H1 (cell line): ENCODE measurements at regions not wholly inside any gene's neighbourhood (a gene's known extent, or its start where the extent isn't known, plus 50 kb on each side); places are given as distances from the start of the nearest gene placed in this dataset.

Experiments used
- CTCF ChIA-PET: fragments of 300-600 bp; sonication (Branson Sonifier 250); formaldehyde crosslinking; loops from one replicate; lab custom pipeline; 2021; ENCODE audit not compliant: partially characterized antibody; lab: Charles Lee
- POLR2A ChIA-PET: fragments of 300-600 bp; sonication (Branson Sonifier 250); formaldehyde crosslinking; loops from one replicate; lab custom pipeline; 2021; ENCODE audit warnings: inconsistent platforms; ENCODE audit not compliant: partially characterized antibody; lab: Charles Lee
- DNase-seq, 2 experiments: peaks; one replicate each; pipeline versions ENCODE4 v3.0.0 to v3.0.0-alpha.2; 2010 to 2022; ENCODE audit warnings: low spot score in 2 of 2, low read depth in 1 of 2, mixed read lengths in 1 of 2
- FAIRE-seq: peaks from 2 replicates; lab custom pipeline; 2011; peaks lifted over from hg19 to GRCh38; lab: Jason Lieb, UNC
- H2AFZ ChIP-seq: 2 replicates; pipeline ENCODE4 v1.8.1; 2012; ENCODE audit warnings: low read length, inconsistent platforms
- H2AK5ac ChIP-seq: 2 replicates; pipeline ENCODE4 v1.6.1; 2013; ENCODE audit warnings: low read depth, low read length
- H2BK120ac ChIP-seq: replicated peaks from 2 replicates; pipeline ENCODE3; 2013; ENCODE audit warnings: low read depth, low read length, inconsistent platforms
- H2BK12ac ChIP-seq: 2 replicates; pipeline ENCODE4 v1.6.1; 2013; ENCODE audit warnings: low read depth, low read length
- H2BK15ac ChIP-seq: 2 replicates; pipeline ENCODE4 v1.6.1; 2013; ENCODE audit warnings: low read length
- H2BK20ac ChIP-seq: 2 replicates; pipeline ENCODE4 v1.6.1; 2013; ENCODE audit warnings: low read length
- H2BK5ac ChIP-seq: 2 replicates; pipeline ENCODE4 v1.6.1; 2013; ENCODE audit warnings: low read depth, low read length
- H3K14ac ChIP-seq: 2 replicates; pipeline ENCODE4 v1.6.1; 2013; ENCODE audit warnings: inconsistent platforms; ENCODE audit not compliant: insufficient read length
- H3K18ac ChIP-seq: 2 replicates; pipeline ENCODE4 v1.6.1; 2013; ENCODE audit warnings: low read length; ENCODE audit errors: extremely low read depth
- H3K23ac ChIP-seq: 2 replicates; pipeline ENCODE4 v1.6.1; 2013; ENCODE audit warnings: inconsistent platforms; ENCODE audit not compliant: insufficient read length
- H3K23me2 ChIP-seq: 2 replicates; pipeline ENCODE4 v1.6.1; 2013; ENCODE audit warnings: low read depth, low read length
- H3K27ac ChIP-seq: 2 replicates; pipeline ENCODE4 v1.6.1; 2011; ENCODE audit warnings: low read depth, low read length, inconsistent platforms
- H3K27me3 ChIP-seq, 4 experiments: replicated peaks in 1 of 4; 1 replicate in 1 of 4; 2 replicates in 3 of 4; pipeline versions ENCODE4 v1.6.1 to v1.8.1; 2011 to 2013; ENCODE audit warnings: low read length in 3 of 4, mild to moderate bottlenecking in 3 of 4, inconsistent platforms in 2 of 4, mixed read lengths in 2 of 4, moderate library complexity in 1 of 4; ENCODE audit not compliant: control insufficient read depth in 3 of 4, insufficient read depth in 3 of 4; ENCODE audit errors: extremely low read depth in 1 of 4
- H3K36me3 ChIP-seq, 4 experiments: 2 replicates each; pipeline versions ENCODE4 v1.6.1 to v1.8.1; 2011 to 2013; ENCODE audit warnings: mild to moderate bottlenecking in 4 of 4, low read length in 3 of 4, moderate library complexity in 2 of 4, control low read depth in 1 of 4, inconsistent platforms in 1 of 4; ENCODE audit not compliant: insufficient read depth in 4 of 4, control insufficient read depth in 2 of 4
- H3K4ac ChIP-seq: replicated peaks from 2 replicates; pipeline ENCODE3; 2013; ENCODE audit warnings: low read length, low read depth, mixed read lengths, inconsistent platforms; ENCODE audit not compliant: insufficient read length
- H3K4me1 ChIP-seq, 4 experiments: replicated peaks in 1 of 4; 1 replicate in 1 of 4; 2 replicates in 3 of 4; pipeline versions ENCODE4 v1.6.1 to v1.8.1; 2011 to 2013; ENCODE audit warnings: low read length in 3 of 4, inconsistent platforms in 2 of 4, mixed read lengths in 1 of 4; ENCODE audit not compliant: insufficient read depth in 4 of 4, control insufficient read depth in 3 of 4
- H3K4me2 ChIP-seq, 2 experiments: 2 replicates each; pipeline versions ENCODE4 v1.6.1 to v1.8.1; 2011 to 2013; ENCODE audit warnings: low read depth in 2 of 2, low read length in 2 of 2, control low read depth in 1 of 2, inconsistent platforms in 1 of 2, mild to moderate bottlenecking in 1 of 2; ENCODE audit not compliant: insufficient read depth in 1 of 2
- H3K4me3 ChIP-seq, 4 experiments: fragments of 200-600, 300-600 bp in 1 of 4; sonication (generic), shearing (Covaris generic), sonication (Bioruptor Twin) in 1 of 4; 2 replicates each; pipeline versions ENCODE4 v1.5.1 to v1.8.1; 2011 to 2016; ENCODE audit warnings: low read length in 4 of 4, low read depth in 3 of 4, control low read depth in 2 of 4, inconsistent platforms in 2 of 4, mild to moderate bottlenecking in 2 of 4, mixed read lengths in 1 of 4, moderate library complexity in 1 of 4; ENCODE audit not compliant: insufficient read depth in 2 of 4; ENCODE audit errors: extremely low read depth in 1 of 4
- H3K56ac ChIP-seq: replicated peaks from 2 replicates; pipeline ENCODE3; 2013; ENCODE audit warnings: low read depth, mild to moderate bottlenecking, mixed read lengths, low read length, inconsistent platforms; ENCODE audit not compliant: insufficient read length
- H3K79me1 ChIP-seq: 2 replicates; pipeline ENCODE4 v1.6.1; 2013; ENCODE audit warnings: low read depth, low read length, control low read depth
- H3K79me2 ChIP-seq, 2 experiments: 2 replicates each; pipeline versions ENCODE4 v1.6.1 to v1.8.1; 2012 to 2013; ENCODE audit warnings: low read length in 2 of 2, mild to moderate bottlenecking in 2 of 2, inconsistent platforms in 1 of 2; ENCODE audit not compliant: insufficient read depth in 2 of 2, control insufficient read depth in 1 of 2
- H3K9ac ChIP-seq, 4 experiments: replicated peaks in 1 of 4; 1 replicate in 1 of 4; 2 replicates in 3 of 4; pipeline versions ENCODE4 v1.6.1 to v1.8.1; 2011 to 2013; ENCODE audit warnings: low read depth in 3 of 4, low read length in 3 of 4, control low read depth in 2 of 4, mild to moderate bottlenecking in 2 of 4, moderate library complexity in 2 of 4, inconsistent platforms in 1 of 4; ENCODE audit errors: extremely low read depth in 1 of 4
- H3K9me3 ChIP-seq, 2 experiments: 2 replicates each; pipeline versions ENCODE4 v1.6.1 to v1.8.1; 2012 to 2013; ENCODE audit warnings: mild to moderate bottlenecking in 2 of 2, moderate library complexity in 2 of 2, control low read depth in 1 of 2, inconsistent platforms in 1 of 2, low read depth in 1 of 2, low read length in 1 of 2, mixed read lengths in 1 of 2; ENCODE audit not compliant: insufficient read depth in 2 of 2
- H4K20me1 ChIP-seq, 2 experiments: replicated peaks in 1 of 2; 2 replicates each; pipeline versions ENCODE3 to v1.8.1; 2011 to 2013; ENCODE audit warnings: inconsistent platforms in 2 of 2, low read length in 2 of 2, mild to moderate bottlenecking in 1 of 2; ENCODE audit not compliant: insufficient read depth in 2 of 2, control insufficient read depth in 1 of 2
- H4K5ac ChIP-seq: 2 replicates; pipeline ENCODE4 v1.6.1; 2013; ENCODE audit warnings: low read length, low read depth, mixed read lengths, inconsistent platforms; ENCODE audit not compliant: insufficient read length
- H4K8ac ChIP-seq: 2 replicates; pipeline ENCODE4 v1.8.0; 2013; ENCODE audit warnings: mild to moderate bottlenecking, moderate library complexity, low read length, inconsistent platforms; ENCODE audit not compliant: insufficient read depth; ENCODE audit errors: extremely low read depth
- H4K91ac ChIP-seq: replicated peaks from 2 replicates; pipeline ENCODE3; 2013; ENCODE audit warnings: low read length, mixed read lengths, inconsistent platforms; ENCODE audit not compliant: insufficient read length
- CEBPB ChIP-seq: IDR thresholded peaks from 2 replicates; pipeline ENCODE4 v1.6.1; 2012; ENCODE audit warnings: low read depth, low read length
- CTBP2 ChIP-seq: IDR thresholded peaks from 2 replicates; pipeline ENCODE4 v1.7.0; 2011; ENCODE audit warnings: borderline replicate concordance, mild to moderate bottlenecking, moderate library complexity, mixed read lengths, low read length; ENCODE audit not compliant: insufficient read depth, insufficient read length
- FOSL1 ChIP-seq: IDR thresholded peaks from 2 replicates; pipeline ENCODE4 v1.6.1; 2011; ENCODE audit warnings: mild to moderate bottlenecking, low read depth, low read length, moderate library complexity; ENCODE audit not compliant: insufficient read depth
- GTF2F1 ChIP-seq: IDR thresholded peaks from 2 replicates; pipeline ENCODE4 v1.6.1; 2012; ENCODE audit warnings: low read depth, low read length, improper control_type of control experiment, borderline replicate concordance
- JUND ChIP-seq: IDR thresholded peaks from 2 replicates; pipeline ENCODE4 v1.6.1; 2011; ENCODE audit warnings: mild to moderate bottlenecking, improper control_type of control experiment, low read length
- NANOG ChIP-seq: IDR thresholded peaks from 2 replicates; pipeline ENCODE4 v1.6.1; 2011; ENCODE audit warnings: low read length, low read depth, mild to moderate bottlenecking, inconsistent platforms; ENCODE audit not compliant: insufficient read depth, poor library complexity, severe bottlenecking
- POU5F1 ChIP-seq: IDR thresholded peaks from 2 replicates; pipeline ENCODE4 v1.6.1; 2011; ENCODE audit warnings: low read depth, mild to moderate bottlenecking, low read length, moderate library complexity
- RBBP5 ChIP-seq: IDR thresholded peaks from 2 replicates; pipeline ENCODE4 v1.7.1; 2012; ENCODE audit warnings: low read depth, mild to moderate bottlenecking, inconsistent platforms, low read length, moderate library complexity, borderline replicate concordance
- SIX5 ChIP-seq: IDR thresholded peaks from 2 replicates; pipeline ENCODE4 v1.6.1; 2011; ENCODE audit warnings: mild to moderate bottlenecking, low read depth, low read length
- SP1 ChIP-seq: IDR thresholded peaks from 2 replicates; pipeline ENCODE4 v1.6.1; 2011; ENCODE audit warnings: low read depth, low read length
- TEAD4 ChIP-seq: IDR thresholded peaks from 2 replicates; pipeline ENCODE4 v1.6.1; 2012; ENCODE audit warnings: low read depth, low read length, inconsistent platforms, mixed read lengths
- YY1 ChIP-seq: IDR thresholded peaks from 2 replicates; pipeline ENCODE4 v1.6.1; 2011; ENCODE audit warnings: low read depth, mild to moderate bottlenecking, low read length
- WGBS, 2 experiments: shearing (Covaris generic) in 1 of 2; methylation state at CpG; one replicate each; pipeline versions ENCODE4 v1.1.6 to v1.1.7; 2013 to 2015; ENCODE audit warnings: low lambda C conversion rate in 2 of 2, mixed read lengths in 2 of 2, inconsistent platforms in 1 of 2, low coverage in 1 of 2, missing lambda C conversion rate in 1 of 2; ENCODE audit not compliant: insufficient replicate concordance in 2 of 2, insufficient coverage in 1 of 2, insufficient read length in 1 of 2; ENCODE audit errors: extremely low coverage in 1 of 2, missing lambda C conversion rate in 1 of 2; 5-methylcytosine and 5-hydroxymethylcytosine counted together

- no peak for TF ChIP-seq CTBP2
- TF ChIP-seq GTF2F1 = no peak
- no peak for TF ChIP-seq RBBP5
- no peak for TF ChIP-seq YY1
- no peak for TF ChIP-seq SP1
- TF ChIP-seq NANOG = no peak
- TF ChIP-seq FOSL1 = no peak
- no peak for TF ChIP-seq SIX5
- no peak for TF ChIP-seq TEAD4
- no peak for TF ChIP-seq CEBPB
- TF ChIP-seq POU5F1 = no peak
- no peak for TF ChIP-seq JUND
- Histone ChIP-seq H3K4me2 (no peak overlapping the region), H2BK5ac (no peak overlapping the region), H3K9me3 (no peaks in the 10 kb centered on the region), H4K5ac (no peak overlapping the region), H2AFZ (no peak overlapping the region), H3K56ac (no peak overlapping the region), H3K23ac (no peak overlapping the region), H3K18ac (no peak overlapping the region), H3K79me1 (no peaks in the 10 kb centered on the region), H4K91ac (no peak overlapping the region), H3K9ac (no peak overlapping the region), H3K79me2 (no peaks in the 10 kb centered on the region), H4K20me1 (no peaks in the 10 kb centered on the region), H3K27ac (no peak overlapping the region), H2AK5ac (no peak overlapping the region), H2BK12ac (no peak overlapping the region), H3K4me3 (no peak overlapping the region), H3K4ac (no peak overlapping the region), H3K23me2 (no peaks in the 10 kb centered on the region), H3K36me3 (no peaks in the 10 kb centered on the region), H2BK120ac (no peak overlapping the region), H2BK20ac (no peak overlapping the region), H3K27me3 (no peaks in the 10 kb centered on the region), H4K8ac (no peak overlapping the region), H3K4me1 (peaks cover 0 to 5% (median 0%) of the 10 kb centered on the region in 4 experiments; a peak in 1 of 7 replicates), H3K14ac (no peak overlapping the region), H2BK15ac (no peak overlapping the region)
- CTCF ChIA-PET = no interaction called here
- FAIRE-seq (no peak), DNase-seq (no peak)
- POLR2A ChIA-PET = no interaction called here
- 88% methylated on average over 6 of the region's 6 CpGs; no CpG with 5 or more reads in 1 of the 2 experiments for WGBS, 2 experiments
These were observed 1131.7 kb upstream of the LRRTM1 start for GRCh38 chr2:81436256-81436655.
